DOHH2 (cell line): ENCODE measurements at regions not wholly inside any gene's neighbourhood (a gene's known extent, or its start where the extent isn't known, plus 50 kb on each side); places are given as distances from the start of the nearest gene placed in this dataset.
"Not testable (repeated sequence)": the region's sequence is repeated elsewhere in the genome, so short reads cannot be mapped to it uniquely, and the experiment has no call there.

Source experiments
- H3F3A ChIP-seq: fragments of 200-600 bp; sonication (generic), shearing (Covaris generic); 2 replicates; pipeline ENCODE4 v1.6.0; 2016; ENCODE audit warnings: antibody characterized with exemption, mild to moderate bottlenecking; ENCODE audit not compliant: control insufficient read depth, insufficient read depth
- H3K27ac ChIP-seq: fragments of 200-600 bp; sonication (generic); 2 replicates; pipeline ENCODE4 v1.5.1; 2014; ENCODE audit warnings: low read depth, mild to moderate bottlenecking, low read length, moderate library complexity
- H3K27me3 ChIP-seq: fragments of 200-600 bp; sonication (generic); 2 replicates; pipeline ENCODE4 v1.6.1; 2014; ENCODE audit warnings: mild to moderate bottlenecking, low read length, mixed read lengths; ENCODE audit not compliant: control insufficient read depth
- H3K36me3 ChIP-seq: fragments of 200-600 bp; sonication (generic); 2 replicates; pipeline ENCODE4 v1.6.1; 2014; ENCODE audit warnings: mild to moderate bottlenecking, low read length, moderate library complexity, mixed read lengths; ENCODE audit not compliant: control insufficient read depth
- H3K4me1 ChIP-seq: fragments of 200-600 bp; sonication (generic); 2 replicates; pipeline ENCODE4 v1.6.1; 2014; ENCODE audit warnings: mild to moderate bottlenecking, low read length, mixed read lengths; ENCODE audit not compliant: control insufficient read depth
- H3K4me2 ChIP-seq: fragments of 200-600 bp; sonication (generic); 2 replicates; pipeline ENCODE4 v1.6.0; 2014; ENCODE audit warnings: mild to moderate bottlenecking, low read length, moderate library complexity
- H3K4me3 ChIP-seq: fragments of 200-600 bp; sonication (generic); 2 replicates; pipeline ENCODE4 v1.5.1; 2014; ENCODE audit warnings: mild to moderate bottlenecking, low read length, mixed read lengths
- H3K79me2 ChIP-seq: fragments of 200-600 bp; sonication (generic); 2 replicates; pipeline ENCODE4 v1.6.1; 2014; ENCODE audit warnings: mild to moderate bottlenecking, low read length, mixed read lengths; ENCODE audit not compliant: control insufficient read depth
- H3K9me2 ChIP-seq: fragments of 200-600 bp; sonication (generic); replicated peaks from 2 replicates; pipeline ENCODE4 v1.6.1; 2014; ENCODE audit warnings: mild to moderate bottlenecking, low read length, mixed read lengths; ENCODE audit not compliant: control insufficient read depth
- H3K9me3 ChIP-seq: fragments of 200-600 bp; sonication (generic); 2 replicates; pipeline ENCODE4 v1.6.1; 2014; ENCODE audit warnings: antibody characterized with exemption, low read length, mixed read lengths; ENCODE audit not compliant: control insufficient read depth, insufficient read depth
- H4K20me1 ChIP-seq: fragments of 200-600 bp; sonication (generic); 2 replicates; pipeline ENCODE4 v1.6.0; 2014; ENCODE audit warnings: low read depth, mild to moderate bottlenecking, antibody characterized with exemption, low read length, moderate library complexity; ENCODE audit not compliant: control insufficient read depth, insufficient read depth
- CTCF ChIP-seq: fragments of 200-600 bp; sonication (generic); IDR thresholded peaks from one replicate; pipeline ENCODE4 v1.5.1; 2014; ENCODE audit warnings: antibody characterized with exemption, mild to moderate bottlenecking, low read depth, low read length; ENCODE audit not compliant: poor library complexity, severe bottlenecking
- EZH2phosphoT487 ChIP-seq: fragments of 200-600 bp; sonication (generic); IDR thresholded peaks from 2 replicates; pipeline ENCODE4 v1.6.1; 2017; ENCODE audit warnings: borderline replicate concordance, mild to moderate bottlenecking, antibody characterized with exemption, low read length, moderate library complexity, mixed read lengths

- no peaks in the 10 kb centered on the region for H3K9me3 ChIP-seq
- H3K9me2 ChIP-seq = no peaks in the 10 kb centered on the region
- no peaks in the 10 kb centered on the region for H3K27me3 ChIP-seq
- no peaks in the 10 kb centered on the region for H4K20me1 ChIP-seq
- TF ChIP-seq EZH2phosphoT487 (no peak), CTCF (no peak)
- no peaks in the 10 kb centered on the region for H3K79me2 ChIP-seq
- no peak overlapping the region for H3K27ac ChIP-seq
- no peaks in the 10 kb centered on the region for H3K4me1 ChIP-seq
- no peaks in the 10 kb centered on the region for H3F3A ChIP-seq
- H3K4me2 ChIP-seq = no peak overlapping the region
- H3K4me3 ChIP-seq = no peak overlapping the region
- H3K36me3 ChIP-seq = no peaks in the 10 kb centered on the region
These were observed 130.3 kb downstream of the ADRA2C start for GRCh38 chr4:3896441-3896840.

GRCh38 chr4:3896871-3897578, 130.8 kb downstream of the ADRA2C start:
- H3K27me3 ChIP-seq, H3K79me2 ChIP-seq, H4K20me1 ChIP-seq, H3K9me2 ChIP-seq, H3K36me3 ChIP-seq, H3K4me3 ChIP-seq, H3K27ac ChIP-seq, H3F3A ChIP-seq, H3K4me2 ChIP-seq, H3K4me1 ChIP-seq, H3K9me3 ChIP-seq: not testable (repeated sequence)

GRCh38 chr4:3898098-3898497, 131.9 kb downstream of the ADRA2C start:
- Histone ChIP-seq H3F3A (no peaks in the 10 kb centered on the region), H4K20me1 (no peaks in the 10 kb centered on the region), H3K79me2 (no peaks in the 10 kb centered on the region), H3K4me2 (no peak overlapping the region), H3K27ac (no peak overlapping the region), H3K4me1 (no peaks in the 10 kb centered on the region), H3K27me3 (no peaks in the 10 kb centered on the region), H3K4me3 (no peak overlapping the region), H3K36me3 (no peaks in the 10 kb centered on the region), H3K9me2 (no peaks in the 10 kb centered on the region), H3K9me3 (no peaks in the 10 kb centered on the region)
- TF ChIP-seq CTCF (no peak), EZH2phosphoT487 (no peak)

GRCh38 chr4:3898928-3899327, 132.7 kb downstream of the ADRA2C start:
- not testable (repeated sequence) for H3F3A ChIP-seq, H3K9me2 ChIP-seq, H3K9me3 ChIP-seq, H3K4me3 ChIP-seq, H3K36me3 ChIP-seq, H3K4me1 ChIP-seq, H3K27ac ChIP-seq, H3K79me2 ChIP-seq, H3K27me3 ChIP-seq, H4K20me1 ChIP-seq, H3K4me2 ChIP-seq

- H3K4me2 ChIP-seq, H4K20me1 ChIP-seq, H3F3A ChIP-seq, H3K36me3 ChIP-seq, H3K4me3 ChIP-seq, H3K4me1 ChIP-seq, H3K9me3 ChIP-seq, H3K27ac ChIP-seq, H3K27me3 ChIP-seq, H3K79me2 ChIP-seq, H3K9me2 ChIP-seq: not testable (repeated sequence)
These were observed 138.2 kb downstream of the ADRA2C start for GRCh38 chr4:3904264-3904955.

GRCh38 chr4:3909616-3910015, 143.4 kb downstream of the ADRA2C start:
- H3K27me3 ChIP-seq, H3K9me2 ChIP-seq, H3K4me2 ChIP-seq, H3K4me3 ChIP-seq, H4K20me1 ChIP-seq, H3F3A ChIP-seq, H3K79me2 ChIP-seq, H3K27ac ChIP-seq, H3K4me1 ChIP-seq, H3K36me3 ChIP-seq, H3K9me3 ChIP-seq: not testable (repeated sequence)
